Activated CD4-positive, CD25-positive, alpha-beta regulatory T cell treated with anti-CD3 and anti-CD28 coated beads, Interleukin-2, amount 50 U/mL, for 16 hours (primary cell): ENCODE measurements at regions not wholly inside any gene's neighbourhood (a gene's known extent, or its start where the extent isn't known, plus 50 kb on each side); places are given as distances from the start of the nearest gene placed in this dataset.

Experiments used
- DNase-seq: peaks from one replicate; pipeline ENCODE4 v3.0.0-alpha.2; 2020; ENCODE audit warnings: low read depth, low spot score

DNA sequence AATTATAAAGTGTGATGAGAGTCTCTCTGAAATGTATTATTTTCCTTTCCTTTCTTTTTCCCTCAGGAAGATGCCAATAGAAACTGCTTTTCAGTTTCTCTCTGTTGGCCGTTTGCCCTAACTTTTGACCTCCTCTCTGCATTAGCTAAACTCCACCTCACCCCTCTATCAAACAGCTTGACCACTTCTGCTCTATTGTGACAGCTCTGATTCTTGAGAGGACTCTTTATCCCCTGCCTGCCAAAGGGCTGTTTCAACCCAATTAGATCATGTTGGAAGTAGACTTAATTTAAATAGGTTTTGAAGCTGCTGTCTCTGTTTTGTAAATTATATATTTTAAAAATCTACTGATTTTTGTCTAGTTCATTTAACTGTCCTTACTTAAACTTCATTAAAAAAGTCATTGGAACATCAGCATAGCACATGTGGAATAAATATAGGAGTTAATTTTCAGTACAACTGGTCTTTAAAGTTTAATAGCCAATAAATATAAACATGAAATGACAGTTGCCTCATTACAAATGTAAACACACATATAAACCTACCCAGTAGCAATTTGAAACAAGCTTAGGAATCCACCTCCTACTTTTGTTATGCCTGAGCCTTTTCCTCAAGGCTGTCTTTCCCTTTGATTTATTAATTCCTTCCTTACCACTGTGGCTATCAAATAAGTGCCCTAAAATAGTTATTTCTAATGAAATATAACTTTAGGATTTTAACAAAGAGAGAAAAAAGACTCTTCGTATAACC lies 152.0 kb downstream of the CHRM3 start:
- DNase-seq, result no peak

GRCh38 chr1:239539051-239539450 lies 152.7 kb downstream of the CHRM3 start:
- DNase-seq, result no peak

DNA sequence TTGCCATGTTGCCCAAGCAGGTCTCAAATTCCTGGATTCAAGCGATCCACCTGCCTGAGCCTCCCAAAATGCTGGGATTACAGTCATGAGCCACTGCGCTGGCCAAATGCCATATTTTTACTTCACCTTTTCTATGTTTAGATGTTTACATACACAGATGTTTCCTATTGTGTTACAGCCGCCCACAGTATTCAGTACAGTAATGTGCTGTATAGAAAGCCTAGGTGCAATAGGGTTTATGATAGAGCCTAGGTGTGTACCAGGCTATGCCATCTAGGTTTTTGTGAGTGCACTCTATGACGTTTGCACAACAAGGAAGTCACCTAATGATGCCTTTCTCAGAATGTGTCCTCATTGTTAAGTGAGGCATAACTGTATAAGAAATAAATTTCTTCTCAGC lies 153.4 kb downstream of the CHRM3 start:
- no peak for DNase-seq

GRCh38 chr1:239543873-239544272 lies 157.5 kb downstream of the CHRM3 start:
- no peak for DNase-seq

- DNase-seq, result no peak
Measured at GRCh38 chr1:239545466-239545865, 159.1 kb downstream of the CHRM3 start.

DNA sequence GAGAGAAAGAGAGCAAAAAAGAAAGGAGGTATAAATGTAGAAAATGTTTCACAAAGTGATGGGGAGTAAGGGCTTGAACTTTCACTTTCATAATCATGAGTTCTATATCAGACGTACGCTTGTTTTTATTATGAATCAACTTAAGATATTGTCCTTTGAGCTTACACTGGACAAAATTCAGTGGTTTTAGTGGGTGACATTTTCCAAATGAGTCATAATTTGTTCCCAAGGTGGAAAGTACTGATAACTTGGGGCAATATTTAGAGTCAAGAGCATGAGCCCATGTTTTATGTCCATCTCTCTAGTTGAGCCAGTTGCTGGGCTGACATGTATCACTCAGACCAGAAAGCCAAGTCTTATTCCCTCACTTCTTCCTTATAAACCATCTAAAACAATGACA lies 161.6 kb downstream of the CHRM3 start:
- DNase-seq, result no peak

- DNase-seq, result no peak
Measured at GRCh38 chr1:239550178-239550577, 163.8 kb downstream of the CHRM3 start.

GRCh38 chr1:239555350-239555749 lies 169.0 kb downstream of the CHRM3 start:
- DNase-seq, result no peak

- DNase-seq, result no peak
Measured at GRCh38 chr1:239558559-239558958, 172.2 kb downstream of the CHRM3 start.

- no peak for DNase-seq
Measured at GRCh38 chr1:239558991-239559390, 172.6 kb downstream of the CHRM3 start.

- DNase-seq, result no peak
Measured at GRCh38 chr1:239560921-239561320, 174.6 kb downstream of the CHRM3 start.

DNA sequence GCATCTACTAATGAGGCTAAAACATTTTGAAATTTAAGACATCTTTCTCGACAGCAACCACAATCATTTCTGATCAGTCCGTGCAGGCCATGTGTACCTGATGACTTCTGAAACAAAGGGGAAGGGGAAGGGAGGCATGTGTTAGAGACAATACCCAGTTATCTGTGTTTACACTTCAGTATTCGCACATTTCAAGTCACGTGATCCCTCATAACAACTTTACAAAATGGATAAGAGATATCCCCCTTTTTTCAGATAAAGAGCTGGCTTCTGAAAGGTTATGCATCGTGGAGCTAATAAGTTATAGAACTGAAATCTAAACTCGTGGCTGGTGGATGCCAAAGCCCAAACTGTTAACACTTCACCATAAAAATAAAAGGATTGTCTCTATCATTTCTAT lies 175.7 kb downstream of the CHRM3 start:
- no peak for DNase-seq

DNA sequence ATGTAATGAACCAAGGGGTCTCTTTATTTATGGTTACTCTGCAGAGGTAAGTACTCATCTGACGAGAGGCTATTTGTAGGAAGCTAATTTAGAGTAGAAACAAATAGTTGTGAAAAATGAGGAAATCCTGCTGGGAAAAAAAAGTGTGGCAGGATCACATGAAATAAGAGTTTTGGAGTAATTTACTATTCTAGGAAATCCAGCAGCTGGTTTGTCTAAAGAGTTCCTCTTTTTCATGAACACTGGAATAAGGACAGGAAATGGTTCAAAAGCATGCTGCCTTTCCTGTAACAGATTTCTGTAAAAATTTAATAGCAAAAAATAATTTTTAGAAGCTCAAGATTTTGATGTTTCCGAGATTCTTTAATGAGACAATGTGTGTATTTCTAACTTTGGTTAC lies 177.3 kb downstream of the CHRM3 start:
- DNase-seq, result no peak

- no peak for DNase-seq
Measured at GRCh38 chr1:239566074-239566473, 179.7 kb downstream of the CHRM3 start.

DNA sequence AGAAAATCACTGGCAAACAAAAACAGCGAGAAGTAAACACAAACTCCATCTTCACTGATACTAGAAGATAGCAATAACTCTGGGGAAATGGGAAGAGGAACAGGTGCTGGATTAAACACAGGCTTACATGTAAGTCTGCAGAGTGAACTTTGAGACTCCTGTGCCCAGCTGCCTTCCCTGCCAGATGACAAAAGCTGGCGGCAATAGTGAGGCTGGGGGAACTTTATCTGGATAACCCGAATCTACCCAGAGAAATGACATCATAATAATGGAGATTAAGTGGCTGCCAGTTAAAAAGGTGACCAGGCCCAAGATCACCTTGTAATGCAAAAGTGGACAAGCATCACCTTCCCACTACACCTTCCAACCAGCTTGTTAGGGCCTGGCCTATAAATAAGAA lies 184.5 kb downstream of the CHRM3 start:
- DNase-seq, result no peak

DNA sequence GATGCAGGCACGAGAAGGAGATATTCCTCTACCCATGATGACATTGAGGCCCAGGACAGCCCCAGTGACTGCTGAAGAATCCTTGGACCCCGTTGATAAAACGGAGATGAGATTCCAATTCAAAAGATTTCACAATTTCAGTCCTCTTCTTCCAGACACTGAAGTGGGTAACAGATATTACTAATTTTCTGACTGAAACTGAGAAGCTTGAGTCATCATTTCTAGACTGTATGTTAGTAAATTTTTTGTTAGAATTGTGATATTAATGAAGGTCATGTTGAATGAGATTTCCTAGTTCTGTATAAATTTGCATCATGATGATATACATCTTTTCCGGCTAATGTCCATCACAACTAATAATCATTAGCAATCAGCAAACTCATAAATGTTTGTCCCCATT lies 185.8 kb downstream of the CHRM3 start:
- no peak for DNase-seq

DNA sequence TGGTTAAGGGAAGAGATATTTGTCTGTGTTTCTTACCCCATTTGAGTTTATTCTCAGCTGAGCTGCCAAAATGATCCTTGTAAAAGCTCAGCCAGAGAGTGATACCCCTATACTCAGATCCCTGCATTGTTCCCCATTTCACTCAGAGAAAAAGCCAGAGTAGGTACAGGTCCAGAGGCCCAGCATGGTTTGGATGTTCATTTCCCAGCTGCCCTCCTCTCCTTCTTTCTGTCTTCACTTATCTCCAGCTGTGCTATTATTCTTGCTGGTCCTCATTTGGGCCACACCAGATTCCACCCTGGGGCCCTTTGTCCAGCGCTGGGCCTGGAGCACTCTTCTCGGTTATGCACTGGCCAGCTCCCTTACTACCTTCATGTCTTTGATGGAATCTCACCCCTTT lies 187.7 kb downstream of the CHRM3 start:
- DNase-seq, result no peak

DNA sequence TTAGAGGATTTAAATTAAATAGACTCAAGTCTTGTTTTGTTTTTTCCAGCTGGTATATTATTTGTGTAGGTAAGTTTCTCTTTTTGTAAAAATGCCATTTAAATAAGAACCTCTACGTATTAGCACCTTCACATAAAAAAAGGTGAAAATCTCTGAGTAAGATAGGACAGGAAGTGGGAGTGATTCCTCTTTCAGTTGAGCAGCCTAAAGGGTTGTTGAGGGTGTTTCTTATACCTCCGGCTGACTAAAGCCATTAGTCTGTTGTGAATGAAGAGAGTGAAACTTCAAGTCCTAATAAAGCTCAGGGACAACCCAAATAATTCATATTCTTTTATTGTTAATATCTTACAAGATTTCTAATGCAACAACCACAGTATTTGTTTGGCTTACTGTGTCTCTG lies 188.7 kb downstream of the CHRM3 start:
- DNase-seq, result no peak

DNA sequence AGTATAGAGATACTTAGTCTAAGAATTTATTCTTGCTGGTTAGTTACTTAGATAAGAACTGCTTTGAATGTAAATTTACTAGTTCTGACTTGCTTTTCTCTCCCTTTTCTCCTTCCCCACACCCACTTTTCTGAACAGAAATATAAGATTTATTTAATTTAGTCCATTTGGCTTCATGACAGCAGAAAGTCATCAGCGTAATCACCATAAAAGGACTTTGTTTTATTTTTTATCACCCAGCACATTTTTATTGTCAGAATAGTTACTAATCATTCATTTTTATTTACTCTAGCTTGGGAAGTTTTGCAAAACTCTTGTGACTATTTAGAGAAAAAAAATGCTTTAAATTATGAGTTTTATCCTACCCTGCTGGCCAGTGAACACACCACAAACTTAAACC lies 197.2 kb downstream of the CHRM3 start:
- DNase-seq, result no peak

DNA sequence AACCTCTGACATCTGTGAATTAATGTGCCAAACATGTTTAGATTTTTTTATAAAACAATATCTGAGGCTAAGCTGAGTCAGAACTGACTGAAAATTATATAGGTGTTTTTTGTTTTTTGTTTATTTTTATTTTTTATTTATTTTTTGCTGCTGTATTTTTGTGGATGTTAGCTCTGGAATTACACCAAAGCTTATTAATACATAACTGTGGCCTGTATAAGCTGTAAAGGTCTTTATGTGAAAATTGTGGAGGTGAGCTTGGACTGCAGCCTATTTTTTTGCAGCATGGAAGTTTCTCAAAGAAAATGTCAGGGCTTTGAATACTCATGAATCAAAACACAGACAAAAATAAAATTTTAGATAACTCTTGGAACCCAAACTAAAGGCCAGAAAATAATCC lies 199.8 kb downstream of the CHRM3 start:
- DNase-seq, result no peak

DNA sequence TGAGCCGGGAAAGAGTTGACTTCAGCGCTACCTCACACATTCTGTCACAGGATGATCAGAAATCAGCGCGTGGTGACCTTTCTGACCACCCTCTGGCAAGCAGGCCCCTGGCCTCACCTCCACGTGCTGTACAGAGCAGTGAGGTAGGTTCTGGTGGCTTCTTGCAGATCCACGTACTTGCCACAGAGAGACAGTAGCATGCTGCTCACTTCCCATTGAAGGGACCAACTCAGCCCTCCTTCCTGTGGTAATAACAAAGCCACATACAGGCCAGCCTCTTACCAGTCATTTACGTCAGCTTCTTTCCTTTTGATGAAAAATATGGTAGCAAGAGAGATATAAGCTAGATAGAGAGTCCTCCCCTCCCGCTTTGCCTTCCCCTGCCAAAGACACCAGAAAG lies 200.7 kb downstream of the CHRM3 start:
- DNase-seq, result no peak

- no peak for DNase-seq
Measured at GRCh38 chr1:239587574-239588369, 201.4 kb downstream of the CHRM3 start.

DNA sequence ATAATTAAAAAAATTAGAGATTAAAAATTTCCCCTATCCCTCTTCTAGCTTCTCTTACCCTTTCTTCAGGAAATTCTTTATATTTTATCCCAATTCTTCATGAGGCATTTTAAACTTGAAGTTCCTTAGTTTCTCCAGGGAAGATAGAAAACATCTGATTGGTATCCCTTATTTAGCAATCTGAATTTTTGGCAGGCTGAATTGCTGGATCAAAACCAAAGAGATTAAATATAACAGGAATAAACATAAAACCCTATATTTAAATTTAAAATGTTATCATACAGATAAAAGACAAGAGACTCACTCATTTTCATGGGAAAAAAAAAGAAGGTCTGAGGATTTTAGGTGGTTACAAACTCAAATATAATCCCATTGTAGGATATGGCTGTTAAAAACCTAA lies 204.2 kb downstream of the CHRM3 start:
- DNase-seq, result no peak
